ENCODE measurements at regions not wholly inside any gene's neighbourhood (a gene's known extent, or its start where the extent isn't known, plus 50 kb on each side); places are given as distances from the start of the nearest gene placed in this dataset.

- no peak for TF ChIP-seq POLR2A (IDR thresholded peaks at IDR 0.05)
- TF ChIP-seq CTCF (IDR thresholded peaks at IDR 0.05), result no peak
Observed at GRCh38 chr3:191631496-191631895, 170.5 kb downstream of the PYDC2 start.

All from lower leg skin (tissue), 3 donors.